WTC11 (cell line): ENCODE measurements at regions not wholly inside any gene's neighbourhood (a gene's known extent, or its start where the extent isn't known, plus 50 kb on each side); places are given as distances from the start of the nearest gene placed in this dataset.

ENCODE experiments used
- ARID4B ChIP-seq: sonication (generic); formaldehyde crosslinking; IDR thresholded peaks from 2 replicates; pipeline ENCODE4 v1.8.0; 2023; ENCODE audit warnings: missing genetic modification reagents, mild to moderate bottlenecking, borderline replicate concordance
- CREB1 ChIP-seq: sonication (generic); formaldehyde crosslinking; IDR thresholded peaks from 2 replicates; pipeline ENCODE4 v1.8.0; 2023; ENCODE audit warnings: mild to moderate bottlenecking, missing genetic modification reagents
- CTCF ChIP-seq: fragments of 200-600 bp; IDR thresholded peaks from 2 replicates; pipeline ENCODE4 v1.8.0; 2022; ENCODE audit warnings: antibody characterized with exemption
- E2F1 ChIP-seq: sonication (generic); formaldehyde crosslinking; IDR thresholded peaks from 2 replicates; pipeline ENCODE4 v1.8.0; 2022; ENCODE audit warnings: mild to moderate bottlenecking, missing genetic modification reagents
- E2F4 ChIP-seq: sonication (generic); formaldehyde crosslinking; IDR thresholded peaks from 2 replicates; pipeline ENCODE4 v1.8.1; 2022; ENCODE audit warnings: low read depth, mild to moderate bottlenecking, moderate library complexity, missing genetic modification reagents, borderline replicate concordance
- JUN ChIP-seq: sonication (generic); formaldehyde crosslinking; IDR thresholded peaks from 2 replicates; pipeline ENCODE4 v1.8.0; 2023; ENCODE audit warnings: mild to moderate bottlenecking, missing genetic modification reagents
- MAX ChIP-seq: sonication (generic); formaldehyde crosslinking; IDR thresholded peaks from 2 replicates; pipeline ENCODE4 v1.8.0; 2022; ENCODE audit warnings: mild to moderate bottlenecking, missing genetic modification reagents
- RELA ChIP-seq: sonication (generic); formaldehyde crosslinking; IDR thresholded peaks from 2 replicates; pipeline ENCODE4 v1.8.1; 2022; ENCODE audit warnings: missing genetic modification reagents, mild to moderate bottlenecking, borderline replicate concordance
- TCF7 ChIP-seq: sonication (generic); formaldehyde crosslinking; IDR thresholded peaks from 2 replicates; pipeline ENCODE4 v1.8.0; 2022; ENCODE audit warnings: mild to moderate bottlenecking, low read depth, missing genetic modification reagents, moderate library complexity
- TP53 ChIP-seq: sonication (generic); formaldehyde crosslinking; IDR thresholded peaks from 2 replicates; pipeline ENCODE4 v1.8.1; 2023; ENCODE audit warnings: mild to moderate bottlenecking, missing genetic modification reagents
- ZNF232 ChIP-seq: sonication (generic); formaldehyde crosslinking; IDR thresholded peaks from 2 replicates; pipeline ENCODE4 v1.8.0; 2022; ENCODE audit warnings: mild to moderate bottlenecking, missing genetic modification reagents
- ZNF396 ChIP-seq: fragments of 250-450 bp; sonication (Bioruptor Pico); IDR thresholded peaks from 2 replicates; pipeline ENCODE4 v1.8.0; 2021; ENCODE audit warnings: mild to moderate bottlenecking, moderate library complexity, borderline replicate concordance

GRCh38 chr16:14324581-14324980 is 253.5 kb downstream of the MRTFB start:
- TF ChIP-seq E2F1 (CRISPR knock-in tag) (no peak), JUN (no peak), RELA (CRISPR knock-in tag) (no peak), ZNF232 (CRISPR knock-in tag) (no peak), CTCF (no peak), CREB1 (CRISPR knock-in tag) (no peak), MAX (CRISPR knock-in tag) (no peak), ZNF396 (CRISPR knock-in tag) (no peak), E2F4 (no peak), TCF7 (CRISPR knock-in tag) (no peak), ARID4B (CRISPR knock-in tag) (no peak), TP53 (no peak)
